ENCODE measurements at regions not wholly inside any gene's neighbourhood (a gene's known extent, or its start where the extent isn't known, plus 50 kb on each side); places are given as distances from the start of the nearest gene placed in this dataset.

GRCh38 chr22:22043296-22044078 is 60.9 kb upstream of the TOP3B start:
- in situ Hi-C loops (cut with HindIII; ENCODE audit: low pct_unique_long_range_greater_than_20kb, low sequenced_read_pairs), result no loop called here
- DNase-seq (ENCODE audit: low read depth, low spot score), result no peak

- in situ Hi-C loops (cut with HindIII; ENCODE audit: low pct_unique_long_range_greater_than_20kb, low sequenced_read_pairs), result no loop called here
- no peak for DNase-seq (ENCODE audit: low read depth, low spot score)
These were observed 60.2 kb upstream of the TOP3B start for GRCh38 chr22:22042599-22043295.

GRCh38 chr22:22042009-22042408 is 59.4 kb upstream of the TOP3B start:
- in situ Hi-C loops (cut with HindIII; ENCODE audit: low pct_unique_long_range_greater_than_20kb, low sequenced_read_pairs), result no loop called here
- DNase-seq (ENCODE audit: low read depth, low spot score), result no peak

- DNase-seq (ENCODE audit: low read depth, low spot score), result no peak
- in situ Hi-C loops (cut with HindIII; ENCODE audit: low pct_unique_long_range_greater_than_20kb, low sequenced_read_pairs), result no loop called here
These were observed 58.3 kb upstream of the TOP3B start for GRCh38 chr22:22040908-22041307.

- in situ Hi-C loops (cut with HindIII; ENCODE audit: low pct_unique_long_range_greater_than_20kb, low sequenced_read_pairs), result no loop called here
- DNase-seq (ENCODE audit: low read depth, low spot score), result no peak
These were observed 57.9 kb upstream of the TOP3B start for GRCh38 chr22:22040472-22040871.

GRCh38 chr22:22039286-22040074 is 56.9 kb upstream of the TOP3B start:
- in situ Hi-C loops (cut with HindIII; ENCODE audit: low pct_unique_long_range_greater_than_20kb, low sequenced_read_pairs), result no loop called here
- no peak for DNase-seq (ENCODE audit: low read depth, low spot score)

GRCh38 chr22:22038178-22038880 is 55.7 kb upstream of the TOP3B start:
- no peak for DNase-seq (ENCODE audit: low read depth, low spot score)
- in situ Hi-C loops (cut with HindIII; ENCODE audit: low pct_unique_long_range_greater_than_20kb, low sequenced_read_pairs), result no loop called here

- in situ Hi-C loops (cut with HindIII; ENCODE audit: low pct_unique_long_range_greater_than_20kb, low sequenced_read_pairs), result no loop called here
- DNase-seq (ENCODE audit: low read depth, low spot score), result no peak
These were observed 55.2 kb upstream of the TOP3B start for GRCh38 chr22:22037740-22038139.

- no peak for DNase-seq (ENCODE audit: low read depth, low spot score)
These were observed 54.6 kb upstream of the TOP3B start for GRCh38 chr22:22037229-22037628.

GRCh38 chr22:22036588-22036987 is 54.0 kb upstream of the TOP3B start:
- in situ Hi-C loops (cut with HindIII; ENCODE audit: low pct_unique_long_range_greater_than_20kb, low sequenced_read_pairs), result no loop called here
- no peak for DNase-seq (ENCODE audit: low read depth, low spot score)

More at GRCh38 chr22:22037229-22037628, 54.6 kb upstream of the TOP3B start:
- in situ Hi-C loops (cut with HindIII; ENCODE audit: low pct_unique_long_range_greater_than_20kb, low sequenced_read_pairs), result no loop called here

- in situ Hi-C loops (cut with HindIII; ENCODE audit: low pct_unique_long_range_greater_than_20kb, low sequenced_read_pairs), result no loop called here
- no peak for DNase-seq (ENCODE audit: low read depth, low spot score)
These were observed 53.3 kb upstream of the TOP3B start for GRCh38 chr22:22035771-22036314.

GRCh38 chr22:22035203-22035602 is 52.6 kb upstream of the TOP3B start:
- no peak for DNase-seq (ENCODE audit: low read depth, low spot score)
- in situ Hi-C loops (cut with HindIII; ENCODE audit: low pct_unique_long_range_greater_than_20kb, low sequenced_read_pairs), result no loop called here

GRCh38 chr22:22034469-22035132 is 52.0 kb upstream of the TOP3B start:
- in situ Hi-C loops (cut with HindIII; ENCODE audit: low pct_unique_long_range_greater_than_20kb, low sequenced_read_pairs), result no loop called here
- DNase-seq (ENCODE audit: low read depth, low spot score), result no peak

GRCh38 chr22:22033803-22034468 is 51.3 kb upstream of the TOP3B start:
- in situ Hi-C loops (cut with HindIII; ENCODE audit: low pct_unique_long_range_greater_than_20kb, low sequenced_read_pairs), result no loop called here
- DNase-seq (ENCODE audit: low read depth, low spot score), result no peak

GRCh38 chr22:22032906-22033802 is 50.6 kb upstream of the TOP3B start:
- no peak for DNase-seq (ENCODE audit: low read depth, low spot score)
- in situ Hi-C loops (cut with HindIII; ENCODE audit: low pct_unique_long_range_greater_than_20kb, low sequenced_read_pairs), result no loop called here
